ENCODE measurements at regions not wholly inside any gene's neighbourhood (a gene's known extent, or its start where the extent isn't known, plus 50 kb on each side); places are given as distances from the start of the nearest gene placed in this dataset.

DNA sequence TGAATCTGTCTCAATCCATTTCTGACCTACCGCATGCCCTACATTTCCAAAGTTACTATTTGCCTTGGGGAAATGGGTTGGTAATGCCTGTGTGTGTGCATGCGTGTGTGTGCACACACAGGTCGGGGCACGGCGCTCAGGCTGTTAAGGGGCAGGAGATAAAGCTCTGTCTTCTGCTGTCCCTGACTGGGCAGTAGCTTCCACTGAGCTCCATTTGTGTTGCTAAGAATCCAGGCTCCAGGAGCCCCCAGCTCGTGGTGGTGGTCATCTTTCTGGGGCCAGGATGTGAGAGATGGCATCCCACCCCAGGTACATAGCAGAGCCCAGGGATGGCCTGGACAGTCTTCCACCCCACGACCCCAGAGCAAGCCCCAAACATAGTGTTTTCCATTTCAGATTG lies 66.7 kb upstream of the HS6ST1 start:
- no peak for DNase-seq (ENCODE audit: low read depth in 2 of 2)
- Histone ChIP-seq H3K4me3 (replicated peaks in 1 of 4; ENCODE audit: control extremely low read depth in 1 of 4, insufficient read depth in 1 of 4, low read depth in 3 of 4, low read length in 4 of 4) (no peak overlapping the region), H3K79me2 (ENCODE audit: control insufficient read depth, insufficient read depth, low read length) (no peaks in the 10 kb centered on the region), H2AFZ (ENCODE audit: low read length) (no peak overlapping the region), H3K27me3 (ENCODE audit: control insufficient read depth, insufficient read depth, low read length) (peaks cover 2% of the 10 kb centered on the region), H3K4me1 (ENCODE audit: control insufficient read depth, extremely low read depth, insufficient read depth, low read length) (no peaks in the 10 kb centered on the region), H3K9me3 (ENCODE audit: control insufficient read depth, insufficient read depth, low read depth, low read length) (no peaks in the 10 kb centered on the region), H3K9ac (ENCODE audit: insufficient read depth, low read length) (no peak overlapping the region), H3K4me2 (ENCODE audit: extremely low read depth, insufficient read depth, low read length) (no peak overlapping the region), H3K27ac (ENCODE audit: insufficient read depth, low read length) (no peak overlapping the region), H3K36me3 (ENCODE audit: control insufficient read depth, insufficient read depth, low read length) (no peaks in the 10 kb centered on the region), H4K20me1 (ENCODE audit: control insufficient read depth, extremely low read depth, insufficient read depth, low read length) (no peaks in the 10 kb centered on the region)
- TF ChIP-seq, protein P1, sequence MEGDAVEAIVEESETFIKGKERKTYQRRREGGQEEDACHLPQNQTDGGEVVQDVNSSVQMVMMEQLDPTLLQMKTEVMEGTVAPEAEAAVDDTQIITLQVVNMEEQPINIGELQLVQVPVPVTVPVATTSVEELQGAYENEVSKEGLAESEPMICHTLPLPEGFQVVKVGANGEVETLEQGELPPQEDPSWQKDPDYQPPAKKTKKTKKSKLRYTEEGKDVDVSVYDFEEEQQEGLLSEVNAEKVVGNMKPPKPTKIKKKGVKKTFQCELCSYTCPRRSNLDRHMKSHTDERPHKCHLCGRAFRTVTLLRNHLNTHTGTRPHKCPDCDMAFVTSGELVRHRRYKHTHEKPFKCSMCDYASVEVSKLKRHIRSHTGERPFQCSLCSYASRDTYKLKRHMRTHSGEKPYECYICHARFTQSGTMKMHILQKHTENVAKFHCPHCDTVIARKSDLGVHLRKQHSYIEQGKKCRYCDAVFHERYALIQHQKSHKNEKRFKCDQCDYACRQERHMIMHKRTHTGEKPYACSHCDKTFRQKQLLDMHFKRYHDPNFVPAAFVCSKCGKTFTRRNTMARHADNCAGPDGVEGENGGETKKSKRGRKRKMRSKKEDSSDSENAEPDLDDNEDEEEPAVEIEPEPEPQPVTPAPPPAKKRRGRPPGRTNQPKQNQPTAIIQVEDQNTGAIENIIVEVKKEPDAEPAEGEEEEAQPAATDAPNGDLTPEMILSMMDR (conservative IDR thresholded peaks at IDR 0.05 in 1 of 2, IDR thresholded peaks at IDR 0.05 in 1 of 2; ENCODE audit: low read depth in 1 of 2, low read length in 2 of 2) = no peak
- TF ChIP-seq EZH2 (IDR thresholded peaks at IDR 0.05; ENCODE audit: low read length, missing control alignments) = no peak

DNA sequence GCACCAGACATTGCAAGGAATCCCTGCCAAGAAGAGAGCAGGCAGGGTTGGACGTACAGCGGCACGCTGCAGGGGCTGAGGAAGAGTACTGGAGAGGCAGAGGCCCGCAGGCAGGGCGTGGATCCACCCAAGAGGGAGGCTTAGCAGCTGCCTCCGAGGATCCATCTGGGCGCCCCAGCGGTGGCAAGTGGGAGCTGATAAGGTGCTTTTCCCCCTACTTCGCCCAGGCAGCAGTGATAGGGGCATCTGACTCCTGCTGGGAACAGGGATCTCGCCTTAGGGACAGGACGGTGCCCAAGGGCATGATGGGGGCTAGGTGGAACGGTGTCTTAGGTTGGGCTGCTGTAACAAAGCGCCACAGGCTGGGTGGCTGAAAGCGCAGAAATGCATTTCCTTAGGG lies 67.4 kb upstream of the HS6ST1 start:
- H3K36me3 ChIP-seq (ENCODE audit: control insufficient read depth, insufficient read depth, low read length) = no peaks in the 10 kb centered on the region
- no peaks in the 10 kb centered on the region for H3K79me2 ChIP-seq (ENCODE audit: control insufficient read depth, insufficient read depth, low read length)
- TF ChIP-seq, protein P1 (conservative IDR thresholded peaks at IDR 0.05 in 1 of 2, IDR thresholded peaks at IDR 0.05 in 1 of 2; ENCODE audit: low read depth in 1 of 2, low read length in 2 of 2) = no peak
- no peak for TF ChIP-seq EZH2 (IDR thresholded peaks at IDR 0.05; ENCODE audit: low read length, missing control alignments)

DNA sequence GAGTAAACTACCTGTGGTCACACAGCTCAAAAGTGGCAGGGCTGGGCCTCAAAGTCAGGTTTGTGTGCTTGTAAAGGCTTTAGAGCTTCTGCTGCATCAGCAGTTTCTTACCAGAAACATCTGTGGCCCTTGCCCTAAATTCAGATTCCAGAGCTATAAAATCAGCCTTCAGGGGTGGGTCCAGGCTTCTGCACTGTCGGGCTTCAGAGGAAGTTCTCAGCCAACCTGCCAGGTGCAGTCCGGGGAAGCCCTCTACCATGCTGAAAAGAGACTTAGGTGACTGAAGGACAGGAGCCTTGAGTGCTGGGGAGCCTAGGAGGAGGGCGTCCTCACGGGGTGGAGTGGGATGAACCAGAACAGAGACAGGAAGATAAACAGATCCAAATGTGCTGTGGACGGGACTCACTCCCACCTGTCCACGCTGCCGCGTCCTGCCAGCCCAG lies 69.9 kb upstream of the HS6ST1 start:
- Histone ChIP-seq H3K79me2 (ENCODE audit: control insufficient read depth, insufficient read depth, low read length) (no peaks in the 10 kb centered on the region), H3K9me3 (ENCODE audit: control insufficient read depth, insufficient read depth, low read depth, low read length) (no peaks in the 10 kb centered on the region), H3K27me3 (ENCODE audit: control insufficient read depth, insufficient read depth, low read length) (peaks cover 2% of the 10 kb centered on the region), H3K4me3 (replicated peaks in 1 of 4; ENCODE audit: control extremely low read depth in 1 of 4, insufficient read depth in 1 of 4, low read depth in 3 of 4, low read length in 4 of 4) (no peak overlapping the region), H4K20me1 (ENCODE audit: control insufficient read depth, extremely low read depth, insufficient read depth, low read length) (no peaks in the 10 kb centered on the region), H3K4me2 (ENCODE audit: extremely low read depth, insufficient read depth, low read length) (no peak overlapping the region), H3K36me3 (ENCODE audit: control insufficient read depth, insufficient read depth, low read length) (no peaks in the 10 kb centered on the region), H2AFZ (ENCODE audit: low read length) (no peak overlapping the region), H3K4me1 (ENCODE audit: control insufficient read depth, extremely low read depth, insufficient read depth, low read length) (no peaks in the 10 kb centered on the region), H3K9ac (ENCODE audit: insufficient read depth, low read length) (no peak overlapping the region), H3K27ac (ENCODE audit: insufficient read depth, low read length) (no peak overlapping the region)
- peak in 1 of 2 donors; percentile 53 for DNase-seq (ENCODE audit: low read depth in 2 of 2)
- TF ChIP-seq, protein P1 (conservative IDR thresholded peaks at IDR 0.05 in 1 of 2, IDR thresholded peaks at IDR 0.05 in 1 of 2; ENCODE audit: low read depth in 1 of 2, low read length in 2 of 2) = no peak
- TF ChIP-seq EZH2 (IDR thresholded peaks at IDR 0.05; ENCODE audit: low read length, missing control alignments) = no peak

More for the DNA sequence above, 67.4 kb upstream of the HS6ST1 start:
- H3K4me2 ChIP-seq (ENCODE audit: extremely low read depth, insufficient read depth, low read length) = no peak overlapping the region
- no peak overlapping the region for H3K9ac ChIP-seq (ENCODE audit: insufficient read depth, low read length)
- peaks cover 2% of the 10 kb centered on the region for H3K27me3 ChIP-seq (ENCODE audit: control insufficient read depth, insufficient read depth, low read length)
- no peak overlapping the region for H3K4me3 ChIP-seq (replicated peaks in 1 of 4; ENCODE audit: control extremely low read depth in 1 of 4, insufficient read depth in 1 of 4, low read depth in 3 of 4, low read length in 4 of 4)
- no peaks in the 10 kb centered on the region for H3K4me1 ChIP-seq (ENCODE audit: control insufficient read depth, extremely low read depth, insufficient read depth, low read length)
- no peak for DNase-seq (ENCODE audit: low read depth in 2 of 2)
- no peaks in the 10 kb centered on the region for H3K9me3 ChIP-seq (ENCODE audit: control insufficient read depth, insufficient read depth, low read depth, low read length)
- H4K20me1 ChIP-seq (ENCODE audit: control insufficient read depth, extremely low read depth, insufficient read depth, low read length) = no peaks in the 10 kb centered on the region
- H2AFZ ChIP-seq (ENCODE audit: low read length) = no peak overlapping the region
- no peak overlapping the region for H3K27ac ChIP-seq (ENCODE audit: insufficient read depth, low read length)
